ENCODE measurements at regions not wholly inside any gene's neighbourhood (a gene's known extent, or its start where the extent isn't known, plus 50 kb on each side); places are given as distances from the start of the nearest gene placed in this dataset.

DNA sequence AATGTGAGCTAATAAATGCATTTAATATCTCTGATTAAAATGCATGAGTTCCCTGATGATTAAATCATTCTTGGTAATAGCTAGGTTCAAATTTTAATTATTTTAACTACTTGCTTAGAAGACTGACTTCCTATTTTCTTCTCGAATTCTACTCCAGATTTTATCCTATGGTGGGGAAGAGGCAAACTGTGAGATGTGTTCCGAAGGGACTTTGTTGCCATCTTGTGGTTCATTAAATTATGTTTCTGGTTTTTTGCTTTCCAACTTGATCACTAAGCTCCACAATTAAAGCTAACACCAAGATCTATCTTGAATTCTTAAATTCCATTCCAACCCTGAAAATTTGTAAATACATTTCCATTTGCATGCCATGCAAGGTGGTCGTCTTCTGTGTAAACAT, 538.4 kb upstream of the PCDH20 start:
- Histone ChIP-seq H3K4me2 (ENCODE audit: low read length) (no peak overlapping the region), H3K36me3 (replicated peaks; ENCODE audit: low read depth, low read length) (no peaks in the 10 kb centered on the region), H3K27me3 (ENCODE audit: low read depth, low read length) (no peaks in the 10 kb centered on the region), H3K4me3 (ENCODE audit: low read length) (no peak overlapping the region), H3K27ac (ENCODE audit: low read length) (no peak overlapping the region), H4K20me1 (ENCODE audit: insufficient read depth, low read length) (no peaks in the 10 kb centered on the region), H3K9ac (ENCODE audit: low read length) (no peak overlapping the region), H2AFZ (ENCODE audit: low read depth, low read length) (no peak overlapping the region), H3K9me3 (ENCODE audit: insufficient read depth, low read length) (no peaks in the 10 kb centered on the region), H3K79me2 (ENCODE audit: low read length) (no peaks in the 10 kb centered on the region), H3K4me1 (ENCODE audit: low read length) (no peaks in the 10 kb centered on the region)
- TF ChIP-seq EZH2phosphoT487 (IDR thresholded peaks at IDR 0.05; ENCODE audit: low read depth): no peak
- TF ChIP-seq, protein P1, sequence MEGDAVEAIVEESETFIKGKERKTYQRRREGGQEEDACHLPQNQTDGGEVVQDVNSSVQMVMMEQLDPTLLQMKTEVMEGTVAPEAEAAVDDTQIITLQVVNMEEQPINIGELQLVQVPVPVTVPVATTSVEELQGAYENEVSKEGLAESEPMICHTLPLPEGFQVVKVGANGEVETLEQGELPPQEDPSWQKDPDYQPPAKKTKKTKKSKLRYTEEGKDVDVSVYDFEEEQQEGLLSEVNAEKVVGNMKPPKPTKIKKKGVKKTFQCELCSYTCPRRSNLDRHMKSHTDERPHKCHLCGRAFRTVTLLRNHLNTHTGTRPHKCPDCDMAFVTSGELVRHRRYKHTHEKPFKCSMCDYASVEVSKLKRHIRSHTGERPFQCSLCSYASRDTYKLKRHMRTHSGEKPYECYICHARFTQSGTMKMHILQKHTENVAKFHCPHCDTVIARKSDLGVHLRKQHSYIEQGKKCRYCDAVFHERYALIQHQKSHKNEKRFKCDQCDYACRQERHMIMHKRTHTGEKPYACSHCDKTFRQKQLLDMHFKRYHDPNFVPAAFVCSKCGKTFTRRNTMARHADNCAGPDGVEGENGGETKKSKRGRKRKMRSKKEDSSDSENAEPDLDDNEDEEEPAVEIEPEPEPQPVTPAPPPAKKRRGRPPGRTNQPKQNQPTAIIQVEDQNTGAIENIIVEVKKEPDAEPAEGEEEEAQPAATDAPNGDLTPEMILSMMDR (IDR thresholded peaks at IDR 0.05; ENCODE audit: low read depth, low read length): peak; percentile 76

DNA sequence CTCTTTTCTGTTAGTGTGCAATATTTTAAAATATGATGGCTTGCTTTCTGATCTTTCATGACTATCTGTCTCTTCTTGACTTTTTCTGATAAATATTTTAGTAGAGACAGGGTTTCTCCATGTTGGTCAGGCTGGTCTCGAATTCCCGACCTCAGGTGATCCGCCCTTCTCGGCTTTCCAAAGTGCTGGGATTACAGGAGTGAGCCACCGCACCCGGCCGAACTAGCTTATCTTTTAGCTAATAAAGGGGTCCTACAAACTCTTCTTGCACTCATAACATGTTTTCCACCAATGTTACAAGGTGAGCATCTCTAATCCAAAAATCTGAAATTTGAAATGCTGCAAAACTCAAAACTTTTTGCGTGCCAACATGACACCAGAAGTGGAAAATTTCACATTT, 535.2 kb upstream of the PCDH20 start:
- Histone ChIP-seq H3K9me3 (ENCODE audit: insufficient read depth, low read length) (no peaks in the 10 kb centered on the region), H3K27me3 (ENCODE audit: low read depth, low read length) (no peaks in the 10 kb centered on the region), H3K4me2 (ENCODE audit: low read length) (no peak overlapping the region), H3K9ac (ENCODE audit: low read length) (no peak overlapping the region), H3K36me3 (replicated peaks; ENCODE audit: low read depth, low read length) (no peaks in the 10 kb centered on the region), H3K4me1 (ENCODE audit: low read length) (no peaks in the 10 kb centered on the region), H3K27ac (ENCODE audit: low read length) (no peak overlapping the region), H2AFZ (ENCODE audit: low read depth, low read length) (no peak overlapping the region), H3K79me2 (ENCODE audit: low read length) (no peaks in the 10 kb centered on the region), H3K4me3 (ENCODE audit: low read length) (no peak overlapping the region), H4K20me1 (ENCODE audit: insufficient read depth, low read length) (no peaks in the 10 kb centered on the region)
- TF ChIP-seq, protein P1 (IDR thresholded peaks at IDR 0.05; ENCODE audit: low read depth, low read length): no peak
- no peak for TF ChIP-seq EZH2phosphoT487 (IDR thresholded peaks at IDR 0.05; ENCODE audit: low read depth)

DNA sequence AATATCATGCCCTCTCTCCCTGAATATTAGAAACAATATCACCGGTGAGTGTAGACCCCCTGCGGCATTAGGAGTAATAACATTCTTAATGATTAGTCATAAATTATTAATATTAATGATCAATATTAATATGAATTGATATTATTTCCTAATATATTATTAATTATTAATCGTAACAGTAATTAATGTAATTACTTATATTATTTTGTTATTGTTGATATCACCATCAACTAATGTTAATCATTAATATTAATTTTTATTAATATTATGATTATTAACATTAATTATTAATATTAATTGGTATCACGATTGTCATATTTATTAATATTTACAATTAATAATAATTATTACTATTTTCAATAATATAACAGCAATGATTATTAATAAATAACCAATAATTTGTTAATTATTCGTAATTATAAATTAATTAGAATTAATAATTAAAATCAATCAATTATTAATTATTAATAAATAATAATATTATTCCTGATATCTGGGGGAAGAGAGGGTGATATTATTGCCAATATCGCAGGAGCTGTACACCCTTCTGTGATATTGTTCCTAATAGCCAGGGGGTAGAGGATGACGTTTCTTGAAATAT, 528.8 kb upstream of the PCDH20 start:
- H4K20me1 ChIP-seq (ENCODE audit: insufficient read depth, low read length): no peaks in the 10 kb centered on the region
- H3K4me1 ChIP-seq (ENCODE audit: low read length): no peaks in the 10 kb centered on the region
- TF ChIP-seq EZH2phosphoT487 (IDR thresholded peaks at IDR 0.05; ENCODE audit: low read depth): no peak
- TF ChIP-seq, protein P1 (IDR thresholded peaks at IDR 0.05; ENCODE audit: low read depth, low read length): no peak
- no peaks in the 10 kb centered on the region for H3K27me3 ChIP-seq (ENCODE audit: low read depth, low read length)
- H3K36me3 ChIP-seq (replicated peaks; ENCODE audit: low read depth, low read length): no peaks in the 10 kb centered on the region
- no peak overlapping the region for H3K27ac ChIP-seq (ENCODE audit: low read length)
- no peak overlapping the region for H2AFZ ChIP-seq (ENCODE audit: low read depth, low read length)
- H3K79me2 ChIP-seq (ENCODE audit: low read length): no peaks in the 10 kb centered on the region
- no peak overlapping the region for H3K4me2 ChIP-seq (ENCODE audit: low read length)
- no peaks in the 10 kb centered on the region for H3K9me3 ChIP-seq (ENCODE audit: insufficient read depth, low read length)
- no peak overlapping the region for H3K4me3 ChIP-seq (ENCODE audit: low read length)
- no peak overlapping the region for H3K9ac ChIP-seq (ENCODE audit: low read length)

DNA sequence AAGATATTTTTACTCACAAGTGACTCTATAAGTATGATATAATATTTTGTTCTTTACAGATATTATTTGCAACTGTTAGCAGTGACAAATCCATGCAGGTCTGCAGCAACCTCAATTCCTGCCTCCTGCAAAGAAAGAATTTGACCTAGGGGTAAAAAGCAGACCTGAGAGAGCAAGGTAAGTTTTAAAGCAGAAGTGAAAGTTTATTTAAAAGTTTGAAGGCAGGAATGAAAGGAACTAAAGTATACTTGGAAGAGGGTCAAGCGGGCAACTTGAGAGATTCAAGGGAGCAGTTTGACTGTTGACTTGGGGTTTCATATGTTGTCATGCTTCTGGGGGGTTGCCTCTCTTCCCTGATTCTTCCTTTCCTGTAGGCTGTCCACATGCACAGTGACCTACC, 520.1 kb upstream of the PCDH20 start:
- Histone ChIP-seq H3K9ac (ENCODE audit: low read length) (no peak overlapping the region), H3K79me2 (ENCODE audit: low read length) (no peaks in the 10 kb centered on the region), H3K4me2 (ENCODE audit: low read length) (0 out of 2 replicates have a peak overlapping the region, but pooled peaks have one; percentile 20), H3K27ac (ENCODE audit: low read length) (no peak overlapping the region), H3K36me3 (replicated peaks; ENCODE audit: low read depth, low read length) (no peaks in the 10 kb centered on the region), H3K4me3 (ENCODE audit: low read length) (no peak overlapping the region), H3K9me3 (ENCODE audit: insufficient read depth, low read length) (no peaks in the 10 kb centered on the region), H4K20me1 (ENCODE audit: insufficient read depth, low read length) (no peaks in the 10 kb centered on the region), H3K4me1 (ENCODE audit: low read length) (peaks cover 25% of the 10 kb centered on the region), H3K27me3 (ENCODE audit: low read depth, low read length) (no peaks in the 10 kb centered on the region), H2AFZ (ENCODE audit: low read depth, low read length) (no peak overlapping the region)
- TF ChIP-seq, protein P1 (IDR thresholded peaks at IDR 0.05; ENCODE audit: low read depth, low read length): no peak
- no peak for TF ChIP-seq EZH2phosphoT487 (IDR thresholded peaks at IDR 0.05; ENCODE audit: low read depth)
